ENCODE measurements at regions not wholly inside any gene's neighbourhood (a gene's known extent, or its start where the extent isn't known, plus 50 kb on each side); places are given as distances from the start of the nearest gene placed in this dataset.

DNA sequence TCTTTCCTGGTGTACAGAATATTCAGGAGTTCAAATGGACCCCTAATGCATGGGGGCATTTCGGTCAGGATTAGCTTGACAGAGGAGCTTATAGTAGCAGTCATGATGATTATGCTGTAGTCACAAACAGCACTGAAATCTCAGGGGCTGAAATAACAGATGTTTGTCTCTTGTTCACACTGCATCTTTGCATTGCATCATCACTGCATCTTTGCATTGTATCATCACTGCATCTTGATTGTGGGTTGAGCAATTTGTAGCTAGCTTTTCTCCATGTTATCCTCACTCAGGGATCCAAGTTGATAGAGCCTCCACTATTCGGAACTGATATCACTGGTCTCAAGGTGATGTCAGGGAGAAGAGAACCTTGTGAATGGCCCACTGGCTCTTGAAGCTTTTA lies 160.9 kb downstream of the GATB start:
- intact Hi-C loops (cut with micrococcal nuclease): no loop called here
- Histone ChIP-seq H3K79me2 (ENCODE audit: insufficient read depth, low read length) (no peaks in the 10 kb centered on the region), H3K36me3 (replicated peaks in 1 of 2; ENCODE audit: control insufficient read depth in 1 of 2, insufficient read depth in 2 of 2, low read length in 2 of 2) (no peaks in the 10 kb centered on the region), H2AFZ (ENCODE audit: insufficient read depth, low read depth, low read length, poor library complexity, severe bottlenecking) (no peak overlapping the region), H3K27me3 (ENCODE audit: control insufficient read depth in 2 of 2, insufficient read depth in 2 of 2, low read length in 2 of 2) (no peaks in the 10 kb centered on the region), H3K27ac (ENCODE audit: low read depth in 1 of 2, low read length in 2 of 2) (no peak overlapping the region), H3K9me3 (replicated peaks in 1 of 2; ENCODE audit: control insufficient read depth in 1 of 2, insufficient read depth in 1 of 2, low read length in 2 of 2) (no peaks in the 10 kb centered on the region), H3K4me1 (ENCODE audit: control insufficient read depth in 1 of 2, insufficient read depth in 2 of 2, low read length in 2 of 2) (no peaks in the 10 kb centered on the region), H3K9ac (ENCODE audit: insufficient read depth, low read length, poor library complexity, severe bottlenecking) (no peak overlapping the region), H4K20me1 (ENCODE audit: insufficient read depth, low read length) (no peaks in the 10 kb centered on the region), H3K4me2 (replicated peaks; ENCODE audit: extremely low read depth, low read length, poor library complexity, severe bottlenecking) (no peak overlapping the region), H3K4me3 (replicated peaks in 1 of 3; ENCODE audit: low read depth in 2 of 3, low read length in 3 of 3) (no peak overlapping the region)
- Mint-ChIP-seq H3K9me3 (peaks cover 0 to 3% (median 0%) of the 10 kb centered on the region in 7 donors), H3K27ac (no peak overlapping the region), H3K36me3 (no peaks in the 10 kb centered on the region), H3K27me3 (ENCODE audit: low read depth in 3 of 3) (peaks cover 0 to 3% (median 2%) of the 10 kb centered on the region in 3 donors), H3K4me1 (no peaks in the 10 kb centered on the region), H3K4me3 (no peak overlapping the region)
- DNase-seq: no peak
- WGBS (ENCODE audit: insufficient coverage): no CpG with 5 or more reads among the region's 2 CpGs
- TF ChIP-seq, protein P1, sequence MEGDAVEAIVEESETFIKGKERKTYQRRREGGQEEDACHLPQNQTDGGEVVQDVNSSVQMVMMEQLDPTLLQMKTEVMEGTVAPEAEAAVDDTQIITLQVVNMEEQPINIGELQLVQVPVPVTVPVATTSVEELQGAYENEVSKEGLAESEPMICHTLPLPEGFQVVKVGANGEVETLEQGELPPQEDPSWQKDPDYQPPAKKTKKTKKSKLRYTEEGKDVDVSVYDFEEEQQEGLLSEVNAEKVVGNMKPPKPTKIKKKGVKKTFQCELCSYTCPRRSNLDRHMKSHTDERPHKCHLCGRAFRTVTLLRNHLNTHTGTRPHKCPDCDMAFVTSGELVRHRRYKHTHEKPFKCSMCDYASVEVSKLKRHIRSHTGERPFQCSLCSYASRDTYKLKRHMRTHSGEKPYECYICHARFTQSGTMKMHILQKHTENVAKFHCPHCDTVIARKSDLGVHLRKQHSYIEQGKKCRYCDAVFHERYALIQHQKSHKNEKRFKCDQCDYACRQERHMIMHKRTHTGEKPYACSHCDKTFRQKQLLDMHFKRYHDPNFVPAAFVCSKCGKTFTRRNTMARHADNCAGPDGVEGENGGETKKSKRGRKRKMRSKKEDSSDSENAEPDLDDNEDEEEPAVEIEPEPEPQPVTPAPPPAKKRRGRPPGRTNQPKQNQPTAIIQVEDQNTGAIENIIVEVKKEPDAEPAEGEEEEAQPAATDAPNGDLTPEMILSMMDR (IDR thresholded peaks at IDR 0.05): no peak

GRCh38 chr4:151600432-151600831 lies 160.4 kb downstream of the GATB start:
- TF ChIP-seq, protein P1 (IDR thresholded peaks at IDR 0.05): no peak
- H2AFZ ChIP-seq (ENCODE audit: insufficient read depth, low read depth, low read length, poor library complexity, severe bottlenecking): no peak overlapping the region
- Mint-ChIP-seq H3K27ac (no peak overlapping the region), H3K27me3 (ENCODE audit: low read depth in 3 of 3) (peaks cover 0 to 3% (median 3%) of the 10 kb centered on the region in 3 donors), H3K4me3 (no peak overlapping the region), H3K4me1 (no peaks in the 10 kb centered on the region), H3K9me3 (peaks cover 0 to 3% (median 0%) of the 10 kb centered on the region in 7 donors), H3K36me3 (no peaks in the 10 kb centered on the region)
- H3K27me3 ChIP-seq (ENCODE audit: control insufficient read depth in 2 of 2, insufficient read depth in 2 of 2, low read length in 2 of 2): no peaks in the 10 kb centered on the region
- H3K4me2 ChIP-seq (replicated peaks; ENCODE audit: extremely low read depth, low read length, poor library complexity, severe bottlenecking): no peak overlapping the region
- H3K9me3 ChIP-seq (replicated peaks in 1 of 2; ENCODE audit: control insufficient read depth in 1 of 2, insufficient read depth in 1 of 2, low read length in 2 of 2): no peaks in the 10 kb centered on the region
- H3K27ac ChIP-seq (ENCODE audit: low read depth in 1 of 2, low read length in 2 of 2): no peak overlapping the region
- H3K4me1 ChIP-seq (ENCODE audit: control insufficient read depth in 1 of 2, insufficient read depth in 2 of 2, low read length in 2 of 2): no peaks in the 10 kb centered on the region
- H3K79me2 ChIP-seq (ENCODE audit: insufficient read depth, low read length): no peaks in the 10 kb centered on the region
- no peaks in the 10 kb centered on the region for H4K20me1 ChIP-seq (ENCODE audit: insufficient read depth, low read length)
- H3K9ac ChIP-seq (ENCODE audit: insufficient read depth, low read length, poor library complexity, severe bottlenecking): no peak overlapping the region
- DNase-seq: no peak
- H3K36me3 ChIP-seq (replicated peaks in 1 of 2; ENCODE audit: control insufficient read depth in 1 of 2, insufficient read depth in 2 of 2, low read length in 2 of 2): no peaks in the 10 kb centered on the region
- H3K4me3 ChIP-seq (replicated peaks in 1 of 3; ENCODE audit: low read depth in 2 of 3, low read length in 3 of 3): no peak overlapping the region
- intact Hi-C loops (cut with micrococcal nuclease): no loop called here
- 100% methylated on average over 2 of the region's 3 CpGs for WGBS (ENCODE audit: insufficient coverage)

All from CD14-positive monocyte (primary cell).